ENCODE measurements at regions not wholly inside any gene's neighbourhood (a gene's known extent, or its start where the extent isn't known, plus 50 kb on each side); places are given as distances from the start of the nearest gene placed in this dataset.
"Not testable (repeated sequence)": the region's sequence is repeated elsewhere in the genome, so short reads cannot be mapped to it uniquely, and the experiment has no call there.

- DNase-seq, result no peak
Observed at GRCh38 chr10:10662716-10663408, 354.8 kb upstream of the CELF2 start.

DNA sequence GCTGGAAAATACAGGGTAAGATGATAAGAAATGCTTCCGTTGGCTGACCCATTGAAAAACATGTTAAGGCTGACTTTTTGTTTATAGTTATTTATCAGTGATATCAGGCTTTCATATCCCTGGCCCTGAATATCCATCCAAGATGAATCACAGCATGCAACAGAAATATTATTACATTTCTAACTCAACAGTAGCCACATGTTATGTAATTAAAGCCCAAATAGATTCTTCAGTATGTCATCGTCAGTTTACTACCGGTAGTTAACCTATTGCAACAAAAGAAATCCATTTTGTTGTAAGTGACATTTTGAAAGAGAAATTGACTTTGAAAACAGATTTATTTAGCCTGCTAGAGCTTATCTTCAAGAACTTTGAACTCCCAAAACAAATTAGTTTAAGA lies 354.1 kb upstream of the CELF2 start:
- DNase-seq, result no peak

GRCh38 chr10:10665750-10666149 lies 351.9 kb upstream of the CELF2 start:
- DNase-seq, result no peak

DNA sequence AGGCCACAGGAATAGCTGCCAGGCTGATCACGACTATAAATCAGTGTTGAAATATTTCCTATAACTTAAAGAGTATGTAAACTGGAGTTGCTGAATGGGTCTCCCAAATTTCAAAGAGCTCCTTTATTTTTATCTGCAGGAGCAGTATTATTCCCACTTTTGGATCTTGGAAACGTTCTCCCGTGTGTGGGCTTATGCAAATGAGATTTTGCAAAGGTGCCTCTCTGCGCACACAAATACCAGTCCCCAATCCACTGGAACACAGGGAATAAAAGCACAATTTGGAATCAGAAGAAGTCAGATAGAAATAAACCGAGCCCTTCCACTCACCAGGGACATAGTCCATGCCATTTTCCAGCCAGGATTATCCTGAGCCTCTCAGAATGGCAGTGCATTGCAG lies 350.2 kb upstream of the CELF2 start:
- no peak for DNase-seq

DNA sequence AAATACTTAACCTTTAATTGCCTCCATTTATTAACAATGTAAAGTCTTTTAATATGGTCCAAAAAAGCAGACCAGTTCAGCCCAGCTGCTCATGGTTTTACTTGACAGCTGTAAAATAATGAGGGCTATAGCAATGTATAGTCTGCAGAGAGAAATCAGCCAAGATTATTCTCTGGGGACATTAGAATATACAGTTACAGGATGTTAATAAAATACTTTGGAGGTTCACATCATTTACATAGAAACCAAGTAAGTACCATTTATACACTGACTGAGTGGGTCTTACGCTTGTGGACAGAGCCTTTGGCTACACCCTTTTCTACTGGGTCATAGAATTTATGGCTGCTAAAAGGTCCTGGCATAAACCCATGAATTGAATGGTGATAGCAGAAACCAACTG lies 340.7 kb upstream of the CELF2 start:
- DNase-seq, result no peak

GRCh38 chr10:10677479-10677878 lies 340.2 kb upstream of the CELF2 start:
- peak; percentile 19 for DNase-seq

DNA sequence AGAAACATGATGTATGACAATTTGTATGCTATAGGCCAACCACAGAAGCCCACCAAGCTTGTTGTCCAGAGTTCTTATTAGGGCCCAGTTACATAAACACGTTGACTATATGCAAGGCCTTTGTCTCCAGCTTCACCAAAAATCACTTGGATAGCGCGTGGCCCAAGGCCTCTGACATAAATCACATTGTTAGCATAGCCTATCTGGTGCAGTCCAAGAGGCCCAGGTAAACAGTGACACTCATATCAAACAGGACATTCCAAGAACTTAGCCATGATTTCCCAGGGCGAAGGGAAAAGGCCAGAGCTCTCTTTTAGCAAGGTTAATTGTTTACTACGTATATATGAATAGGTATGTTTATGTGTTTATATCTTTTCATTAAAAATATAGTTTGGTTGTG lies 337.2 kb upstream of the CELF2 start:
- no peak for DNase-seq

DNA sequence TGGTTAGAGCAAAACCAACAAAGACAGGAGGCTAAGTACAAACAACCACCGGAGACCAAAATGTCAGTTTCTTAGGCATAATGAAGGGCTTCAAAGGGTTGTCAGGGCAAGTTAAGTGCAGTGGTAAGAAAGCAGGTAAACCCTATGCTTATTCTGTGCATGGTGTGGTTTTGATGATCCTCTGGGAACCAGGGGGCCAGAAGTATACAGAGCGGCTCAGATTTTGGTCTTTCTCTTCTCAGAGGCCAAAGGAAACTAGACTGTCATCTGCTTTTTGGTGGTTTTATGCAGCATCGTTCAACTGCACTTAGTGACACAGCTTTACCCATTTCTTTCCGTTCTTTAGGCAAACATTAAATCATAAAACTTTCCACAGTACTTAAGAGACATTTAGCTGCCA lies 332.7 kb upstream of the CELF2 start:
- no peak for DNase-seq

GRCh38 chr10:10685566-10685965 lies 332.1 kb upstream of the CELF2 start:
- no peak for DNase-seq

DNA sequence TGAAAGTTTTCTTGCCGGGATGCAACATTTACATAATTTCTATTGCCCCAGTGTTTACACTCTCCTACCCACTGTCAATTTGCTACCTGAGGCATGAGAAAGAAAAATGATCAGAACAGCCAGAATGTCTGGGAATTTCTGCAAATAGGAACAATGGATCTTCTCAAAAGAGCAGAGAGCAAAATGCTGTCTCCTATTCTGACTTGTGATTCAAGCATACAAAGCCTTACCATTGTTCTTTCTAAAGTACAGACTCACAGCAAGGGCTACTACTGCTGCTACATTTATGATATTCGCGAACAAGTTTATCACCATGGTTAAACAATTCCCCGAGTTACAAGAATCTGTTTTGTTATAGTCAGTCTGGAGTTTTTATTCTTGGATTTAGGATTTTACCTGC lies 329.9 kb upstream of the CELF2 start:
- no peak for DNase-seq

- no peak for DNase-seq
Observed at GRCh38 chr10:10699427-10699826, 318.2 kb upstream of the CELF2 start.

DNA sequence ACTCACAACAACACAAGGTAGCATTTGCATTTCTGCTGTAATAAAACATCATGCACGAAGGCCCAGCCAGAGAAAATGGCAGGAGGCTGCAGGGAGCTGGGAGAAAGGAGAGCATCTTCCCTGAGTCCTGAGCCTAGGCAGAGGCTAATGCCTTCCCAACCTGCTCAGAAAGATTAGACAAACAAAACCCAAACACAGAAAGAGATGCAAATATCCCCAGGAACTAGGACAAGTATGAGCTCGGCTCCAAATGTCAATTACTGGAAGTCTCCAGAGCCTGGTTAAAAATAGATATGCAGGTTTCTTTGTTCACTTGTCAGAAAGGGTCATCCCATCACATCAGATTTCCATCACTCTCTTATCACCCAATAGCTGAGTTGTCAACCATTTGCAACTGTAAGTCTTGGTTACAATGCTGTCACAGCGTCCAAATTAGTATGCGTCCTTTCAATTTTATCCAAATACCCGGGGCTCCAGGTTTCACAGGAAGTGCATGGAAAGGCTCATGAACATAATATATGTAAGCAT lies 316.5 kb upstream of the CELF2 start:
- DNase-seq, result no peak

DNA sequence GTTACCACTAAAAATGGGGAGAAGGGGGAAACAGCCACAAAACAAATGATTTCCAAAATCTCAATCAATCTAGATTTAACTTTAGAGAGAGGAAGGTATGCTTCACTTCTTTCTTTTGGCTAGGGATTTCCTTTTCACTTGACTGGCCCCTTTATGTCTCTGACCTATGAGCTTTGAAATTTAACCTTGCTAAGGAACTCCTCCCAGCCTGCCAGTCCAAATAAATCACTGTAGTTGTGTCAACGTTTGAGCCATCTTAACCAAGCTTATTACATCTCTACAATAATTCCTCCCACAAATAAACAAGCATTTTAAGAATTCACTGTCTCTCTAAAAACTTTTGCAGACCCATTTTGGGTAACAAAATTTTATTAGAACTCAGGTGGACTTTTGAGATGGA lies 315.5 kb upstream of the CELF2 start:
- DNase-seq, result no peak

DNA sequence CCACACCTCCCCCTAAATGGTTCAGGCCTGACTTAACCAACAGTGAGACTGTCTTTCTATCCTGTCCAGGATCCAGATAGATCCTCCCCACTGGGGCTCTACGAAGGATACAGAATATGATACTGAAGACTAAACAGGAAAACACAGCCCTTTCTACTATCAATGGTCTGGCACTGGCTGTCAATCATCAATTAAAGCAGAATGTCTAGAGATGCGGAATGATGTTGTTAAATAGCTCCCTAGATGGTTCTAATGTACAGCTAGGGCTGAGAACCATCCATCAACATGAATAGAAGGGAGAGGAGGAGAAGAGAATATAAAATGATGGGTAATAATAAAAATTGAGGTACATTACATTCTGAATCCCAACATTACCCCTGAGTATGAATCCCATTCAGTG lies 314.3 kb upstream of the CELF2 start:
- no peak for DNase-seq

GRCh38 chr10:10712155-10712704 lies 305.4 kb upstream of the CELF2 start:
- DNase-seq, result no peak

DNA sequence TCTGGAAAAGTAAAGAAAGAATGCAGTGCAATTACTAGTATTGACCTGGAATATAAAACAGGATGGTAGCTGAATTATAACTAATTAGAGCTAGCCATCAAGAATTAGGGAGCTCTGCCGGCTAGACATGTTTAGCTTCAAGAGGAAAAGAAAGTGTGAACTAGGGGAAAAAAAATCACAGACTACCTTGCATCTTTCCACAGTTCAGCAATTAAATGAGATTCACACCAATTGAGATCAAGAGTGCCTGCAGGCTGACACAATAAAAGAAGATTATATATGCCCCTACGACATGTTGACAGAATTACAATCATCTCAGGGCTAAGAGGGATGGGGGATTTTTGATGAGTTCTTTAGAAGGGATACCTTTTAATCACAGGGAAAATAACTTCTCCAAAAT lies 303.3 kb upstream of the CELF2 start:
- no peak for DNase-seq

GRCh38 chr10:10716972-10717371 lies 300.7 kb upstream of the CELF2 start:
- no peak for DNase-seq

- DNase-seq, result no peak
Observed at GRCh38 chr10:10722422-10722821, 295.2 kb upstream of the CELF2 start.

GRCh38 chr10:10725196-10725595 lies 292.5 kb upstream of the CELF2 start:
- DNase-seq, result no peak

DNA sequence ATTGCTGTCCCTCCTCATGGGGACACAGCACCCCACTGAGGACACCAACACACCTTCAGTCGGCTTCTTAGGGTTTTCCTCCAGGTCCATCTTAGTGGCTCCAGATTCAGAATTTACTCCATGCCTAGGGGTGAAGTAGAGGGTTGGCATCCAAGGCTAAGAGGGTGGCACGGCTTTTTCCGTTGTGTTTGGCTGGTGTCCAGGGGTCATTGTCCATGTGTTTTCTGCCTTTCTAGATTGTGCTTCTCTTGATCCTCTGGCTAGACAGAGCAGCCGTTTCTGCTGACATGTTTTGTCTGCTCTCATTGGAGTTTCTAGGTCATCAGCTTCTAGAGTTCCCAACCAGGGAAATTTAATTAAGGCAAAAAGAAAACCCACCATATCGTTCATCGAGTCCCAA lies 291.6 kb upstream of the CELF2 start:
- no peak for DNase-seq

DNA sequence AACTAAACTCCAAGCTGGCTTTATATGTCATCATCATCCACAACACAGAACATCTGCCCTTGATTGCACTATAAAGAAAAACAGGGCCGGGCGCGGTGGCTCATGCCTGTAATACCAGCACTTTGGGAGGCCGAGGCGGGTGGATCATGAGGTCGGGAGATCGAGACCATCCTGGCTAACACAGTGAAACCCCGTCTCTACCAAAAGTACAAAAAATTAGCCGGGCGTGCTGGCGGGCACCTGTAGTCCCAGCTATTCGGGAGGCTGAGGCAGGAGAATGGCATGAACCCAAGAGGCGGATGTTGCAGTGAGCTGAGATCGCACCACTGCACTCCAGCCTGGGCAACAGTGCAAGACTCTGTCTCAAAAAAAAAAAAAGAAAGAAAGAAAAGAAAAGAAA lies 290.3 kb upstream of the CELF2 start:
- DNase-seq, result not testable (repeated sequence)

DNA sequence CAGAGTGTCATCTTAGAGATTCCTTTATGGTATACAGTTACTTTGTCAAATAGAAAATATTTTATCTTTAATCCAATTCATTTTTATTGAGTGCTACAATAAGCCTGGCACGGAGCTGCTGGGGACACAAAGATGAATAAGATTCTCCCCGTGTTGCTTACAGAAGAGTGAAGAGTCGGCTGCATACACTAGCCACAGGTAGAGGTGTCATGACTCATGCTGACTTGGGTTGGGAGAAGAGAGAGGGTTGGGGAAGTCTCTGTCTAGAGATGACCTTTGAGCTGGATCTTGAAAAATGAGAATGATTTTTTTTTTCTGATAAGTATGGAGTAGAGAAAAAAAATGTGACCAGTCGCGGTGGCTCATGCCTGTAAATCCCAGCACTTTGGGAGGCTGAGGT lies 289.9 kb upstream of the CELF2 start:
- no peak for DNase-seq

- DNase-seq, result no peak
Observed at GRCh38 chr10:10730471-10731043, 287.1 kb upstream of the CELF2 start.

DNA sequence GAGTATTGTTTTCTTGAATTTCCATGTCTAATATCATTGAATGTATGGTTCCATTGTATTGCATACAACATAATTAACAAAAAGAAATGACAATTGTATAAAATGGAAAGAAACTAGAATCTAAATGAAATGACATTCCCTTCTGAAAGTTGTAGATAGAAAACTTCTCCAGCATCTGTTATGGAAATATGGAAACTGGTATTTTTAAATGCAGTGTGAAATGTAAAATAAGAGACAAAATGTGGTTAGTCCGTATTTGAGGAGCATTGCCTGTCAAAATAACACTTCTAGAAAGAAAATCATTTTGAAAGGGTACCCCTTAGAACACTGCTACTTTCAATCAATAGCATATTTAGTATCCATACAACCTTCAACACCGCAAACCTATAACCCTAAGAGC lies 286.3 kb upstream of the CELF2 start:
- no peak for DNase-seq
